ENCODE measurements at regions not wholly inside any gene's neighbourhood (a gene's known extent, or its start where the extent isn't known, plus 50 kb on each side); places are given as distances from the start of the nearest gene placed in this dataset.

- Histone ChIP-seq H3K9me3 (ENCODE audit: control extremely low read depth in 1 of 5, control insufficient read depth in 4 of 5, insufficient read depth in 2 of 5, low read depth in 1 of 5, low read length in 4 of 5) (no peaks in the 10 kb centered on the region), H3K4me3 (ENCODE audit: control insufficient read depth in 1 of 7, extremely low read depth in 1 of 7, insufficient read depth in 4 of 7, low read depth in 2 of 7, low read length in 6 of 7) (no peak overlapping the region), H3K27me3 (replicated peaks in 2 of 5; ENCODE audit: control insufficient read depth in 4 of 5, insufficient read depth in 5 of 5, low read length in 4 of 5) (peaks cover 0 to 57% (median 8%) of the 10 kb centered on the region in 5 experiments), H3K36me3 (ENCODE audit: control insufficient read depth in 4 of 4, insufficient read depth in 4 of 4, low read length in 3 of 4) (no peaks in the 10 kb centered on the region), H3K27ac (ENCODE audit: insufficient read depth in 1 of 2, low read depth in 1 of 2, low read length in 2 of 2, poor library complexity in 1 of 2, severe bottlenecking in 2 of 2) (no peak overlapping the region), H3K4me1 (ENCODE audit: control extremely low read depth in 1 of 4, control insufficient read depth in 4 of 4, insufficient read depth in 4 of 4, low read length in 3 of 4) (peaks cover 0 to 11% (median 8%) of the 10 kb centered on the region in 4 experiments)
- 86% methylated on average over 14 of the region's 21 CpGs for WGBS (ENCODE audit: insufficient coverage)
- CTCF ChIA-PET = no interaction called here
- DNase-seq = no peak
- POLR2A ChIA-PET = no interaction called here
These were observed 326.9 kb upstream of the SFSWAP start for GRCh38 chr12:131383741-131384543.

- WGBS (ENCODE audit: insufficient coverage) = 70% methylated on average over 4 of the region's 8 CpGs
- Histone ChIP-seq H3K36me3 (ENCODE audit: control insufficient read depth in 4 of 4, insufficient read depth in 4 of 4, low read length in 3 of 4) (no peaks in the 10 kb centered on the region), H3K27ac (ENCODE audit: insufficient read depth in 1 of 2, low read depth in 1 of 2, low read length in 2 of 2, poor library complexity in 1 of 2, severe bottlenecking in 2 of 2) (no peak overlapping the region), H3K27me3 (replicated peaks in 2 of 5; ENCODE audit: control insufficient read depth in 4 of 5, insufficient read depth in 5 of 5, low read length in 4 of 5) (peaks cover 0 to 51% (median 7%) of the 10 kb centered on the region in 5 experiments), H3K9me3 (ENCODE audit: control extremely low read depth in 1 of 5, control insufficient read depth in 4 of 5, insufficient read depth in 2 of 5, low read depth in 1 of 5, low read length in 4 of 5) (no peaks in the 10 kb centered on the region), H3K4me1 (ENCODE audit: control extremely low read depth in 1 of 4, control insufficient read depth in 4 of 4, insufficient read depth in 4 of 4, low read length in 3 of 4) (peaks cover 0 to 11% (median 8%) of the 10 kb centered on the region in 4 experiments), H3K4me3 (ENCODE audit: control insufficient read depth in 1 of 7, extremely low read depth in 1 of 7, insufficient read depth in 4 of 7, low read depth in 2 of 7, low read length in 6 of 7) (no peak overlapping the region)
- DNase-seq = no peak
- POLR2A ChIA-PET = no interaction called here
- CTCF ChIA-PET = no interaction called here
These were observed 326.4 kb upstream of the SFSWAP start for GRCh38 chr12:131384544-131384855.

GRCh38 chr12:131385313-131386166, 325.4 kb upstream of the SFSWAP start:
- Histone ChIP-seq H3K4me1 (ENCODE audit: control extremely low read depth in 1 of 4, control insufficient read depth in 4 of 4, insufficient read depth in 4 of 4, low read length in 3 of 4) (peaks cover 0 to 11% (median 8%) of the 10 kb centered on the region in 4 experiments), H3K4me3 (ENCODE audit: control insufficient read depth in 1 of 7, extremely low read depth in 1 of 7, insufficient read depth in 4 of 7, low read depth in 2 of 7, low read length in 6 of 7) (no peak overlapping the region), H3K9me3 (ENCODE audit: control extremely low read depth in 1 of 5, control insufficient read depth in 4 of 5, insufficient read depth in 2 of 5, low read depth in 1 of 5, low read length in 4 of 5) (no peaks in the 10 kb centered on the region), H3K36me3 (ENCODE audit: control insufficient read depth in 4 of 4, insufficient read depth in 4 of 4, low read length in 3 of 4) (no peaks in the 10 kb centered on the region), H3K27ac (ENCODE audit: insufficient read depth in 1 of 2, low read depth in 1 of 2, low read length in 2 of 2, poor library complexity in 1 of 2, severe bottlenecking in 2 of 2) (no peak overlapping the region), H3K27me3 (replicated peaks in 2 of 5; ENCODE audit: control insufficient read depth in 4 of 5, insufficient read depth in 5 of 5, low read length in 4 of 5) (peaks cover 0 to 41% (median 5%) of the 10 kb centered on the region in 5 experiments)
- ChIA-PET CTCF (no interaction called here), POLR2A (no interaction called here)
- DNase-seq = no peak
- 89% methylated on average over 15 of the region's 26 CpGs for WGBS (ENCODE audit: insufficient coverage)

- Histone ChIP-seq H3K36me3 (ENCODE audit: control insufficient read depth in 4 of 4, insufficient read depth in 4 of 4, low read length in 3 of 4) (no peaks in the 10 kb centered on the region), H3K9me3 (ENCODE audit: control extremely low read depth in 1 of 5, control insufficient read depth in 4 of 5, insufficient read depth in 2 of 5, low read depth in 1 of 5, low read length in 4 of 5) (no peaks in the 10 kb centered on the region), H3K27ac (ENCODE audit: insufficient read depth in 1 of 2, low read depth in 1 of 2, low read length in 2 of 2, poor library complexity in 1 of 2, severe bottlenecking in 2 of 2) (no peak overlapping the region), H3K27me3 (replicated peaks in 2 of 5; ENCODE audit: control insufficient read depth in 4 of 5, insufficient read depth in 5 of 5, low read length in 4 of 5) (peaks cover 0 to 35% (median 3%) of the 10 kb centered on the region in 5 experiments), H3K4me3 (ENCODE audit: control insufficient read depth in 1 of 7, extremely low read depth in 1 of 7, insufficient read depth in 4 of 7, low read depth in 2 of 7, low read length in 6 of 7) (no peak overlapping the region), H3K4me1 (ENCODE audit: control extremely low read depth in 1 of 4, control insufficient read depth in 4 of 4, insufficient read depth in 4 of 4, low read length in 3 of 4) (peaks cover 0 to 11% (median 8%) of the 10 kb centered on the region in 4 experiments)
- DNase-seq = no peak
- CTCF ChIA-PET = interaction anchor here (0.9 kb wide), 1 partner anchor 69 kb away, joined by 3 read pairs; no protein-coding TSS in a partner anchor
- POLR2A ChIA-PET = no interaction called here
- 68% methylated on average over 4 of the region's 9 CpGs for WGBS (ENCODE audit: insufficient coverage)
These were observed 324.7 kb upstream of the SFSWAP start for GRCh38 chr12:131386167-131386521.

GRCh38 chr12:131386781-131387180, 324.1 kb upstream of the SFSWAP start:
- peaks cover 0 to 32% (median 2%) of the 10 kb centered on the region in 5 experiments for H3K27me3 ChIP-seq (replicated peaks in 2 of 5; ENCODE audit: control insufficient read depth in 4 of 5, insufficient read depth in 5 of 5, low read length in 4 of 5)
- H3K4me3 ChIP-seq (ENCODE audit: control insufficient read depth in 1 of 7, extremely low read depth in 1 of 7, insufficient read depth in 4 of 7, low read depth in 2 of 7, low read length in 6 of 7) = no peak overlapping the region
- 88% methylated on average over 9 of the region's 11 CpGs for WGBS (ENCODE audit: insufficient coverage)
- DNase-seq = no peak
- peaks cover 0 to 11% (median 8%) of the 10 kb centered on the region in 4 experiments for H3K4me1 ChIP-seq (ENCODE audit: control extremely low read depth in 1 of 4, control insufficient read depth in 4 of 4, insufficient read depth in 4 of 4, low read length in 3 of 4)
- no peaks in the 10 kb centered on the region for H3K36me3 ChIP-seq (ENCODE audit: control insufficient read depth in 4 of 4, insufficient read depth in 4 of 4, low read length in 3 of 4)
- ChIA-PET CTCF (interaction anchor here (0.9 kb wide), 1 partner anchor 68 kb away, joined by 3 read pairs; no protein-coding TSS in a partner anchor), POLR2A (interaction anchor here (0.6 kb wide), 1 partner anchor 36 kb away, joined by 4 read pairs; no protein-coding TSS in a partner anchor)
- H3K9me3 ChIP-seq (ENCODE audit: control extremely low read depth in 1 of 5, control insufficient read depth in 4 of 5, insufficient read depth in 2 of 5, low read depth in 1 of 5, low read length in 4 of 5) = no peaks in the 10 kb centered on the region
- H3K27ac ChIP-seq (ENCODE audit: insufficient read depth in 1 of 2, low read depth in 1 of 2, low read length in 2 of 2, poor library complexity in 1 of 2, severe bottlenecking in 2 of 2) = no peak overlapping the region

GRCh38 chr12:131387281-131388163, 323.4 kb upstream of the SFSWAP start:
- no peak overlapping the region for H3K4me3 ChIP-seq (ENCODE audit: control insufficient read depth in 1 of 7, extremely low read depth in 1 of 7, insufficient read depth in 4 of 7, low read depth in 2 of 7, low read length in 6 of 7)
- peak; percentile 13 to 64 (median 63) for DNase-seq
- ChIA-PET POLR2A (no interaction called here), CTCF (interaction anchor here (0.9 kb wide), 1 partner anchor 67 kb away, joined by 3 read pairs; no protein-coding TSS in a partner anchor)
- 77% methylated on average over 27 of the region's 35 CpGs for WGBS (ENCODE audit: insufficient coverage)
- no peaks in the 10 kb centered on the region for H3K9me3 ChIP-seq (ENCODE audit: control extremely low read depth in 1 of 5, control insufficient read depth in 4 of 5, insufficient read depth in 2 of 5, low read depth in 1 of 5, low read length in 4 of 5)
- H3K27ac ChIP-seq (ENCODE audit: insufficient read depth in 1 of 2, low read depth in 1 of 2, low read length in 2 of 2, poor library complexity in 1 of 2, severe bottlenecking in 2 of 2) = no peak overlapping the region
- peaks cover 0 to 11% (median 8%) of the 10 kb centered on the region in 4 experiments for H3K4me1 ChIP-seq (ENCODE audit: control extremely low read depth in 1 of 4, control insufficient read depth in 4 of 4, insufficient read depth in 4 of 4, low read length in 3 of 4)
- peaks cover 0 to 30% (median 2%) of the 10 kb centered on the region in 5 experiments for H3K27me3 ChIP-seq (replicated peaks in 2 of 5; ENCODE audit: control insufficient read depth in 4 of 5, insufficient read depth in 5 of 5, low read length in 4 of 5)
- H3K36me3 ChIP-seq (ENCODE audit: control insufficient read depth in 4 of 4, insufficient read depth in 4 of 4, low read length in 3 of 4) = no peaks in the 10 kb centered on the region
